ENCODE measurements at regions not wholly inside any gene's neighbourhood (a gene's known extent, or its start where the extent isn't known, plus 50 kb on each side); places are given as distances from the start of the nearest gene placed in this dataset.
"Not testable (repeated sequence)": the region's sequence is repeated elsewhere in the genome, so short reads cannot be mapped to it uniquely, and the experiment has no call there.

GRCh38 chr3:187473778-187474406, 105.7 kb downstream of the RTP4 start:
- no peak for DNase-seq (ENCODE audit: low read depth)

- DNase-seq (ENCODE audit: low read depth): not testable (repeated sequence)
These were observed 98.1 kb downstream of the RTP4 start for GRCh38 chr3:187466306-187466705.

GRCh38 chr3:187465503-187465902, 97.3 kb downstream of the RTP4 start:
- DNase-seq (ENCODE audit: low read depth): no peak

GRCh38 chr3:187464682-187465081, 96.5 kb downstream of the RTP4 start:
- no peak for DNase-seq (ENCODE audit: low read depth)

GRCh38 chr3:187458921-187459320, 90.7 kb downstream of the RTP4 start:
- DNase-seq (ENCODE audit: low read depth): no peak

GRCh38 chr3:187458383-187458782, 90.2 kb downstream of the RTP4 start:
- no peak for DNase-seq (ENCODE audit: low read depth)

- DNase-seq (ENCODE audit: low read depth): no peak
These were observed 88.1 kb downstream of the RTP4 start for GRCh38 chr3:187456250-187456649.

GRCh38 chr3:187454085-187454815, 86.1 kb downstream of the RTP4 start:
- no peak for DNase-seq (ENCODE audit: low read depth)

- DNase-seq (ENCODE audit: low read depth): no peak
These were observed 82.4 kb downstream of the RTP4 start for GRCh38 chr3:187450431-187451190.

GRCh38 chr3:187448674-187449073, 80.5 kb downstream of the RTP4 start:
- no peak for DNase-seq (ENCODE audit: low read depth)

GRCh38 chr3:187447737-187448136, 79.6 kb downstream of the RTP4 start:
- DNase-seq (ENCODE audit: low read depth): no peak

GRCh38 chr3:187445356-187445755, 77.2 kb downstream of the RTP4 start:
- no peak for DNase-seq (ENCODE audit: low read depth)

- no peak for DNase-seq (ENCODE audit: low read depth)
These were observed 66.3 kb downstream of the RTP4 start for GRCh38 chr3:187434524-187434923.

GRCh38 chr3:187430576-187430975, 62.4 kb downstream of the RTP4 start:
- DNase-seq (ENCODE audit: low read depth): no peak
